Liver (tissue), 2 donors: ENCODE measurements at regions not wholly inside any gene's neighbourhood (a gene's known extent, or its start where the extent isn't known, plus 50 kb on each side); places are given as distances from the start of the nearest gene placed in this dataset.

Experiments
- FOXA1 ChIP-seq: IDR thresholded peaks from 2 replicates; pipeline ENCODE4 v1.6.1; 2016; ENCODE audit warnings: antibody characterized with exemption
- TF ChIP-seq, protein P1 (sequence below): fragments of 150-350 bp; IDR thresholded peaks from 2 replicates; pipeline ENCODE4 v1.5.1; 2017; ENCODE audit warnings: improper control_type of control experiment, low read depth, low read length; ENCODE audit not compliant: missing input control
- donor health status: healthy.

DNA sequence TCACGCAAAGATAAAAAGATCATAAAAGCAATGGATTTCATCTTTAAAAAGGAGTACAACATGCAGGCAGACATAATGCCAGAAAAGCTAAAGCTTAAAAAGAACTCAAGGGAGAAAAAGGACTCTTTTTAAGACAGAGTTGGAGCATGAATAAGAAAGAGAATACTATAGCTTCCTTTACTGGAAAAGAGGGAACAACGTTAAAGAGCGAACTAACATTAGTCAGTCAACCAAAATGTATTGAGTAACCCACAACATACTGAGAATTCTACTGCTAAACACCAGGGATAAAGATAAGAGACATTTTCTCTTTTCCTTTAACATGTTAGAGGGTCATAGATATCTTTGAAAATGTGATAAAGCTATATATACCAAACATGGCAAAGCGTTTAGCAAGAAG is 182.0 kb downstream of the DUSP10 start:
- TF ChIP-seq, protein P1, sequence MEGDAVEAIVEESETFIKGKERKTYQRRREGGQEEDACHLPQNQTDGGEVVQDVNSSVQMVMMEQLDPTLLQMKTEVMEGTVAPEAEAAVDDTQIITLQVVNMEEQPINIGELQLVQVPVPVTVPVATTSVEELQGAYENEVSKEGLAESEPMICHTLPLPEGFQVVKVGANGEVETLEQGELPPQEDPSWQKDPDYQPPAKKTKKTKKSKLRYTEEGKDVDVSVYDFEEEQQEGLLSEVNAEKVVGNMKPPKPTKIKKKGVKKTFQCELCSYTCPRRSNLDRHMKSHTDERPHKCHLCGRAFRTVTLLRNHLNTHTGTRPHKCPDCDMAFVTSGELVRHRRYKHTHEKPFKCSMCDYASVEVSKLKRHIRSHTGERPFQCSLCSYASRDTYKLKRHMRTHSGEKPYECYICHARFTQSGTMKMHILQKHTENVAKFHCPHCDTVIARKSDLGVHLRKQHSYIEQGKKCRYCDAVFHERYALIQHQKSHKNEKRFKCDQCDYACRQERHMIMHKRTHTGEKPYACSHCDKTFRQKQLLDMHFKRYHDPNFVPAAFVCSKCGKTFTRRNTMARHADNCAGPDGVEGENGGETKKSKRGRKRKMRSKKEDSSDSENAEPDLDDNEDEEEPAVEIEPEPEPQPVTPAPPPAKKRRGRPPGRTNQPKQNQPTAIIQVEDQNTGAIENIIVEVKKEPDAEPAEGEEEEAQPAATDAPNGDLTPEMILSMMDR, result no peak
- TF ChIP-seq FOXA1, result no peak
